ENCODE measurements at regions not wholly inside any gene's neighbourhood (a gene's known extent, or its start where the extent isn't known, plus 50 kb on each side); places are given as distances from the start of the nearest gene placed in this dataset.
A peak's percentile ranks its signal among the peaks of the same experiment; 100 is the strongest.
"Not testable (repeated sequence)": the region's sequence is repeated elsewhere in the genome, so short reads cannot be mapped to it uniquely, and the experiment has no call there.

GRCh38 chr4:103397541-103397940, 199.4 kb upstream of the CENPE start:
- H3K9me2 ChIP-seq (ENCODE audit: insufficient read depth): no peaks in the 10 kb centered on the region
- H3K79me2 ChIP-seq (ENCODE audit: low read depth): no peaks in the 10 kb centered on the region
- ChIA-PET POLR2A (ENCODE audit: unreplicated experiment) (no interaction called here), CTCF (no interaction called here)
- H4K20me1 ChIP-seq (ENCODE audit: insufficient read depth): no peaks in the 10 kb centered on the region
- H3K9me3 ChIP-seq (ENCODE audit: insufficient read depth, low read depth): no peaks in the 10 kb centered on the region
- H3K4me2 ChIP-seq: no peak overlapping the region
- no peak overlapping the region for H2AFZ ChIP-seq
- no peaks in the 10 kb centered on the region for H3K36me3 ChIP-seq (ENCODE audit: low read depth)
- no peak for DNase-seq
- TF ChIP-seq CTCF (conservative IDR thresholded peaks at IDR 0.05): no peak
- no peak for TF ChIP-seq EZH2 (IDR thresholded peaks at IDR 0.05; ENCODE audit: low read depth)
- H3F3A ChIP-seq (ENCODE audit: insufficient read depth, low read depth): no peaks in the 10 kb centered on the region
- intact Hi-C loops (cut with micrococcal nuclease; ENCODE audit: unreplicated experiment): no loop called here
- no peaks in the 10 kb centered on the region for H3K4me1 ChIP-seq (replicated peaks; ENCODE audit: insufficient read depth)
- BruUV-seq (replicated peaks): no TSS peak
- H3K4me3 ChIP-seq: no peak overlapping the region
- no peak overlapping the region for H3K27ac ChIP-seq
- no peaks in the 10 kb centered on the region for H3K27me3 ChIP-seq (ENCODE audit: insufficient read depth, low read depth)

GRCh38 chr4:103387508-103388011, 189.4 kb upstream of the CENPE start:
- DNase-seq; H3K9me3 ChIP-seq (ENCODE audit: insufficient read depth, low read depth); BruUV-seq (replicated peaks); H3K4me2 ChIP-seq; H2AFZ ChIP-seq; CTCF ChIA-PET; H3K9me2 ChIP-seq (ENCODE audit: insufficient read depth); H4K20me1 ChIP-seq (ENCODE audit: insufficient read depth); H3K27ac ChIP-seq; H3K36me3 ChIP-seq (ENCODE audit: low read depth); H3K79me2 ChIP-seq (ENCODE audit: low read depth); H3K27me3 ChIP-seq (ENCODE audit: insufficient read depth, low read depth); H3F3A ChIP-seq (ENCODE audit: insufficient read depth, low read depth); POLR2A ChIA-PET (ENCODE audit: unreplicated experiment); H3K4me1 ChIP-seq (replicated peaks; ENCODE audit: insufficient read depth); intact Hi-C loops (cut with micrococcal nuclease; ENCODE audit: unreplicated experiment); H3K4me3 ChIP-seq: not testable (repeated sequence)

DNA sequence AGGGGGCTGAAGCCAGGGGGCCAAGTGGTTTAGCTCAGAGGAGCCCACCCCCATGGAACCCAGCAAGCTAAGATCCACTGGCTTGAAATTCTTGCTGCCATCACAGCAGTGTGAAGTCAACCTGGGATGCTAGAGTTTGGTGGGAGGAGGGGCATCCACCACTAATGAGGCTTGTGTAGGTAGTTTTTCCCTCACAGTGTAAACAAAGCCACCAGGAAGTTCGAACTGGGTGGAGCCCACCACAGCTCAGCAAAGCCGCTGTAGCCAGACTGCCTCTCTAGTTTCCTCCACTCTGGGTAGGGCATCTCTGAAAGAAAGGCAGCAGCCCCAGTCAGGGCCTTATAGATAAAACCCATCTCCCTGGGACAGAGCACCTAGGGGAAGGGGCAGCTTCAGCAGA, 187.4 kb upstream of the CENPE start:
- H3K4me3 ChIP-seq; H2AFZ ChIP-seq; H3K9me3 ChIP-seq (ENCODE audit: insufficient read depth, low read depth); H3K79me2 ChIP-seq (ENCODE audit: low read depth); BruUV-seq (replicated peaks); POLR2A ChIA-PET (ENCODE audit: unreplicated experiment); H4K20me1 ChIP-seq (ENCODE audit: insufficient read depth); H3K9me2 ChIP-seq (ENCODE audit: insufficient read depth); H3K36me3 ChIP-seq (ENCODE audit: low read depth); H3K27me3 ChIP-seq (ENCODE audit: insufficient read depth, low read depth); intact Hi-C loops (cut with micrococcal nuclease; ENCODE audit: unreplicated experiment); H3K4me1 ChIP-seq (replicated peaks; ENCODE audit: insufficient read depth); H3K27ac ChIP-seq; CTCF ChIA-PET; H3K4me2 ChIP-seq; H3F3A ChIP-seq (ENCODE audit: insufficient read depth, low read depth): not testable (repeated sequence)
- DNase-seq: peak in 1 of 2 experiments; percentile 1

- intact Hi-C loops (cut with micrococcal nuclease; ENCODE audit: unreplicated experiment): no loop called here
- Histone ChIP-seq H3K4me1 (replicated peaks; ENCODE audit: insufficient read depth) (no peaks in the 10 kb centered on the region), H3F3A (ENCODE audit: insufficient read depth, low read depth) (no peaks in the 10 kb centered on the region), H3K4me2 (no peak overlapping the region), H3K27ac (no peak overlapping the region), H3K79me2 (ENCODE audit: low read depth) (no peaks in the 10 kb centered on the region), H3K27me3 (ENCODE audit: insufficient read depth, low read depth) (no peaks in the 10 kb centered on the region), H3K9me3 (ENCODE audit: insufficient read depth, low read depth) (no peaks in the 10 kb centered on the region), H4K20me1 (ENCODE audit: insufficient read depth) (no peaks in the 10 kb centered on the region), H2AFZ (no peak overlapping the region), H3K36me3 (ENCODE audit: low read depth) (no peaks in the 10 kb centered on the region), H3K9me2 (ENCODE audit: insufficient read depth) (no peaks in the 10 kb centered on the region), H3K4me3 (no peak overlapping the region)
- no TSS peak for BruUV-seq (replicated peaks)
- DNase-seq: no peak
- ChIA-PET CTCF (no interaction called here), POLR2A (ENCODE audit: unreplicated experiment) (no interaction called here)
- TF ChIP-seq CTCF (conservative IDR thresholded peaks at IDR 0.05) (no peak), EZH2 (IDR thresholded peaks at IDR 0.05; ENCODE audit: low read depth) (no peak)
These were observed 177.1 kb upstream of the CENPE start for GRCh38 chr4:103375278-103375677.

All from PC-9 (cell line).